ENCODE measurements at regions not wholly inside any gene's neighbourhood (a gene's known extent, or its start where the extent isn't known, plus 50 kb on each side); places are given as distances from the start of the nearest gene placed in this dataset.

GRCh38 chr10:109403551-109403950, 519.8 kb downstream of the XPNPEP1 start:
- no peak overlapping the region for H3K4me3 ChIP-seq (ENCODE audit: low read depth in 1 of 5, low read length in 5 of 5)
- H3K4me1 ChIP-seq (ENCODE audit: control insufficient read depth in 5 of 5, insufficient read depth in 5 of 5, low read length in 5 of 5): peaks cover 0 to 7% (median 4%) of the 10 kb centered on the region in 5 donors
- no peak overlapping the region for H3K9ac ChIP-seq (ENCODE audit: low read length in 5 of 5)
- no peaks in the 10 kb centered on the region for H3K9me3 ChIP-seq (ENCODE audit: control insufficient read depth in 5 of 5, low read length in 5 of 5)
- no peaks in the 10 kb centered on the region for H3K27me3 ChIP-seq (ENCODE audit: control insufficient read depth in 5 of 5, insufficient read depth in 4 of 5, low read length in 5 of 5)
- H3K27ac ChIP-seq (ENCODE audit: low read depth, low read length): no peak overlapping the region
- H3K36me3 ChIP-seq (ENCODE audit: control insufficient read depth in 5 of 5, insufficient read depth in 5 of 5, low read length in 5 of 5): no peaks in the 10 kb centered on the region

GRCh38 chr10:109393425-109393824, 529.9 kb downstream of the XPNPEP1 start:
- Histone ChIP-seq H3K9ac (ENCODE audit: low read length in 5 of 5) (no peak overlapping the region), H3K36me3 (ENCODE audit: control insufficient read depth in 5 of 5, insufficient read depth in 5 of 5, low read length in 5 of 5) (no peaks in the 10 kb centered on the region), H3K4me1 (ENCODE audit: control insufficient read depth in 5 of 5, insufficient read depth in 5 of 5, low read length in 5 of 5) (no peaks in the 10 kb centered on the region), H3K9me3 (ENCODE audit: control insufficient read depth in 5 of 5, low read length in 5 of 5) (no peaks in the 10 kb centered on the region), H3K27me3 (ENCODE audit: control insufficient read depth in 5 of 5, insufficient read depth in 4 of 5, low read length in 5 of 5) (no peaks in the 10 kb centered on the region), H3K27ac (ENCODE audit: low read depth, low read length) (no peak overlapping the region), H3K4me3 (ENCODE audit: low read depth in 1 of 5, low read length in 5 of 5) (no peak overlapping the region)

GRCh38 chr10:109386921-109387320, 536.4 kb downstream of the XPNPEP1 start:
- Histone ChIP-seq H3K27me3 (ENCODE audit: control insufficient read depth in 5 of 5, insufficient read depth in 4 of 5, low read length in 5 of 5) (no peaks in the 10 kb centered on the region), H3K27ac (ENCODE audit: low read depth, low read length) (no peak overlapping the region), H3K9me3 (ENCODE audit: control insufficient read depth in 5 of 5, low read length in 5 of 5) (no peaks in the 10 kb centered on the region), H3K4me3 (ENCODE audit: low read depth in 1 of 5, low read length in 5 of 5) (no peak overlapping the region), H3K9ac (ENCODE audit: low read length in 5 of 5) (no peak overlapping the region), H3K4me1 (ENCODE audit: control insufficient read depth in 5 of 5, insufficient read depth in 5 of 5, low read length in 5 of 5) (no peaks in the 10 kb centered on the region), H3K36me3 (ENCODE audit: control insufficient read depth in 5 of 5, insufficient read depth in 5 of 5, low read length in 5 of 5) (no peaks in the 10 kb centered on the region)

- no peaks in the 10 kb centered on the region for H3K36me3 ChIP-seq (ENCODE audit: control insufficient read depth in 5 of 5, insufficient read depth in 5 of 5, low read length in 5 of 5)
- no peak overlapping the region for H3K27ac ChIP-seq (ENCODE audit: low read depth, low read length)
- no peak overlapping the region for H3K4me3 ChIP-seq (ENCODE audit: low read depth in 1 of 5, low read length in 5 of 5)
- H3K9ac ChIP-seq (ENCODE audit: low read length in 5 of 5): no peak overlapping the region
- H3K4me1 ChIP-seq (ENCODE audit: control insufficient read depth in 5 of 5, insufficient read depth in 5 of 5, low read length in 5 of 5): no peaks in the 10 kb centered on the region
- H3K9me3 ChIP-seq (ENCODE audit: control insufficient read depth in 5 of 5, low read length in 5 of 5): no peaks in the 10 kb centered on the region
- H3K27me3 ChIP-seq (ENCODE audit: control insufficient read depth in 5 of 5, insufficient read depth in 4 of 5, low read length in 5 of 5): no peaks in the 10 kb centered on the region
Measured at GRCh38 chr10:109386101-109386500, 537.2 kb downstream of the XPNPEP1 start.

- no peaks in the 10 kb centered on the region for H3K27me3 ChIP-seq (ENCODE audit: control insufficient read depth in 5 of 5, insufficient read depth in 4 of 5, low read length in 5 of 5)
- no peak overlapping the region for H3K4me3 ChIP-seq (ENCODE audit: low read depth in 1 of 5, low read length in 5 of 5)
- H3K4me1 ChIP-seq (ENCODE audit: control insufficient read depth in 5 of 5, insufficient read depth in 5 of 5, low read length in 5 of 5): peaks cover 0 to 5% (median 0%) of the 10 kb centered on the region in 5 donors
- H3K36me3 ChIP-seq (ENCODE audit: control insufficient read depth in 5 of 5, insufficient read depth in 5 of 5, low read length in 5 of 5): no peaks in the 10 kb centered on the region
- H3K27ac ChIP-seq (ENCODE audit: low read depth, low read length): no peak overlapping the region
- no peak overlapping the region for H3K9ac ChIP-seq (ENCODE audit: low read length in 5 of 5)
- H3K9me3 ChIP-seq (ENCODE audit: control insufficient read depth in 5 of 5, low read length in 5 of 5): no peaks in the 10 kb centered on the region
Measured at GRCh38 chr10:109379186-109379585, 544.1 kb downstream of the XPNPEP1 start.

GRCh38 chr10:109374215-109374614, 549.1 kb downstream of the XPNPEP1 start:
- Histone ChIP-seq H3K36me3 (ENCODE audit: control insufficient read depth in 5 of 5, insufficient read depth in 5 of 5, low read length in 5 of 5) (no peaks in the 10 kb centered on the region), H3K27ac (ENCODE audit: low read depth, low read length) (no peak overlapping the region), H3K27me3 (ENCODE audit: control insufficient read depth in 5 of 5, insufficient read depth in 4 of 5, low read length in 5 of 5) (no peaks in the 10 kb centered on the region), H3K4me3 (ENCODE audit: low read depth in 1 of 5, low read length in 5 of 5) (no peak overlapping the region), H3K9ac (ENCODE audit: low read length in 5 of 5) (no peak overlapping the region), H3K9me3 (ENCODE audit: control insufficient read depth in 5 of 5, low read length in 5 of 5) (no peaks in the 10 kb centered on the region), H3K4me1 (ENCODE audit: control insufficient read depth in 5 of 5, insufficient read depth in 5 of 5, low read length in 5 of 5) (peaks cover 0 to 3% (median 0%) of the 10 kb centered on the region in 5 donors)

- no peak overlapping the region for H3K9ac ChIP-seq (ENCODE audit: low read length in 5 of 5)
- H3K4me3 ChIP-seq (ENCODE audit: low read depth in 1 of 5, low read length in 5 of 5): no peak overlapping the region
- H3K27ac ChIP-seq (ENCODE audit: low read depth, low read length): no peak overlapping the region
- no peaks in the 10 kb centered on the region for H3K9me3 ChIP-seq (ENCODE audit: control insufficient read depth in 5 of 5, low read length in 5 of 5)
- H3K36me3 ChIP-seq (ENCODE audit: control insufficient read depth in 5 of 5, insufficient read depth in 5 of 5, low read length in 5 of 5): no peaks in the 10 kb centered on the region
- H3K4me1 ChIP-seq (ENCODE audit: control insufficient read depth in 5 of 5, insufficient read depth in 5 of 5, low read length in 5 of 5): peaks cover 0 to 12% (median 0%) of the 10 kb centered on the region in 5 donors
- H3K27me3 ChIP-seq (ENCODE audit: control insufficient read depth in 5 of 5, insufficient read depth in 4 of 5, low read length in 5 of 5): no peaks in the 10 kb centered on the region
Measured at GRCh38 chr10:109359316-109359715, 564.0 kb downstream of the XPNPEP1 start.

- Histone ChIP-seq H3K4me1 (ENCODE audit: control insufficient read depth in 5 of 5, insufficient read depth in 5 of 5, low read length in 5 of 5) (peaks cover 0 to 12% (median 0%) of the 10 kb centered on the region in 5 donors), H3K9ac (ENCODE audit: low read length in 5 of 5) (no peak overlapping the region), H3K9me3 (ENCODE audit: control insufficient read depth in 5 of 5, low read length in 5 of 5) (no peaks in the 10 kb centered on the region), H3K36me3 (ENCODE audit: control insufficient read depth in 5 of 5, insufficient read depth in 5 of 5, low read length in 5 of 5) (no peaks in the 10 kb centered on the region), H3K27me3 (ENCODE audit: control insufficient read depth in 5 of 5, insufficient read depth in 4 of 5, low read length in 5 of 5) (no peaks in the 10 kb centered on the region), H3K27ac (ENCODE audit: low read depth, low read length) (no peak overlapping the region), H3K4me3 (ENCODE audit: low read depth in 1 of 5, low read length in 5 of 5) (no peak overlapping the region)
Measured at GRCh38 chr10:109358325-109358724, 565.0 kb downstream of the XPNPEP1 start.

- no peaks in the 10 kb centered on the region for H3K27me3 ChIP-seq (ENCODE audit: control insufficient read depth in 5 of 5, insufficient read depth in 4 of 5, low read length in 5 of 5)
- no peaks in the 10 kb centered on the region for H3K36me3 ChIP-seq (ENCODE audit: control insufficient read depth in 5 of 5, insufficient read depth in 5 of 5, low read length in 5 of 5)
- no peaks in the 10 kb centered on the region for H3K4me1 ChIP-seq (ENCODE audit: control insufficient read depth in 5 of 5, insufficient read depth in 5 of 5, low read length in 5 of 5)
- H3K4me3 ChIP-seq (ENCODE audit: low read depth in 1 of 5, low read length in 5 of 5): no peak overlapping the region
- H3K9ac ChIP-seq (ENCODE audit: low read length in 5 of 5): no peak overlapping the region
- H3K27ac ChIP-seq (ENCODE audit: low read depth, low read length): no peak overlapping the region
- peaks cover 0 to 9% (median 6%) of the 10 kb centered on the region in 5 donors for H3K9me3 ChIP-seq (ENCODE audit: control insufficient read depth in 5 of 5, low read length in 5 of 5)
Measured at GRCh38 chr10:109348324-109348723, 575.0 kb downstream of the XPNPEP1 start.

GRCh38 chr10:109343293-109343692, 580.0 kb downstream of the XPNPEP1 start:
- Histone ChIP-seq H3K27me3 (ENCODE audit: control insufficient read depth in 5 of 5, insufficient read depth in 4 of 5, low read length in 5 of 5) (no peaks in the 10 kb centered on the region), H3K4me3 (ENCODE audit: low read depth in 1 of 5, low read length in 5 of 5) (no peak overlapping the region), H3K36me3 (ENCODE audit: control insufficient read depth in 5 of 5, insufficient read depth in 5 of 5, low read length in 5 of 5) (no peaks in the 10 kb centered on the region), H3K9me3 (ENCODE audit: control insufficient read depth in 5 of 5, low read length in 5 of 5) (no peaks in the 10 kb centered on the region), H3K9ac (ENCODE audit: low read length in 5 of 5) (no peak overlapping the region), H3K27ac (ENCODE audit: low read depth, low read length) (no peak overlapping the region), H3K4me1 (ENCODE audit: control insufficient read depth in 5 of 5, insufficient read depth in 5 of 5, low read length in 5 of 5) (no peaks in the 10 kb centered on the region)

GRCh38 chr10:109341986-109342385, 581.3 kb downstream of the XPNPEP1 start:
- no peaks in the 10 kb centered on the region for H3K27me3 ChIP-seq (ENCODE audit: control insufficient read depth in 5 of 5, insufficient read depth in 4 of 5, low read length in 5 of 5)
- no peak overlapping the region for H3K27ac ChIP-seq (ENCODE audit: low read depth, low read length)
- no peak overlapping the region for H3K4me3 ChIP-seq (ENCODE audit: low read depth in 1 of 5, low read length in 5 of 5)
- H3K9ac ChIP-seq (ENCODE audit: low read length in 5 of 5): no peak overlapping the region
- H3K4me1 ChIP-seq (ENCODE audit: control insufficient read depth in 5 of 5, insufficient read depth in 5 of 5, low read length in 5 of 5): no peaks in the 10 kb centered on the region
- no peaks in the 10 kb centered on the region for H3K36me3 ChIP-seq (ENCODE audit: control insufficient read depth in 5 of 5, insufficient read depth in 5 of 5, low read length in 5 of 5)
- no peaks in the 10 kb centered on the region for H3K9me3 ChIP-seq (ENCODE audit: control insufficient read depth in 5 of 5, low read length in 5 of 5)
